GM12874 (cell line): ENCODE measurements at regions not wholly inside any gene's neighbourhood (a gene's known extent, or its start where the extent isn't known, plus 50 kb on each side); places are given as distances from the start of the nearest gene placed in this dataset.

Experiments
- TF ChIP-seq, protein P1 (sequence below): IDR thresholded peaks from 2 replicates; pipeline ENCODE4 v1.5.1; 2011; ENCODE audit warnings: low read depth, mild to moderate bottlenecking, control low read depth, low read length, moderate library complexity; ENCODE audit not compliant: insufficient read depth

- TF ChIP-seq, protein P1, sequence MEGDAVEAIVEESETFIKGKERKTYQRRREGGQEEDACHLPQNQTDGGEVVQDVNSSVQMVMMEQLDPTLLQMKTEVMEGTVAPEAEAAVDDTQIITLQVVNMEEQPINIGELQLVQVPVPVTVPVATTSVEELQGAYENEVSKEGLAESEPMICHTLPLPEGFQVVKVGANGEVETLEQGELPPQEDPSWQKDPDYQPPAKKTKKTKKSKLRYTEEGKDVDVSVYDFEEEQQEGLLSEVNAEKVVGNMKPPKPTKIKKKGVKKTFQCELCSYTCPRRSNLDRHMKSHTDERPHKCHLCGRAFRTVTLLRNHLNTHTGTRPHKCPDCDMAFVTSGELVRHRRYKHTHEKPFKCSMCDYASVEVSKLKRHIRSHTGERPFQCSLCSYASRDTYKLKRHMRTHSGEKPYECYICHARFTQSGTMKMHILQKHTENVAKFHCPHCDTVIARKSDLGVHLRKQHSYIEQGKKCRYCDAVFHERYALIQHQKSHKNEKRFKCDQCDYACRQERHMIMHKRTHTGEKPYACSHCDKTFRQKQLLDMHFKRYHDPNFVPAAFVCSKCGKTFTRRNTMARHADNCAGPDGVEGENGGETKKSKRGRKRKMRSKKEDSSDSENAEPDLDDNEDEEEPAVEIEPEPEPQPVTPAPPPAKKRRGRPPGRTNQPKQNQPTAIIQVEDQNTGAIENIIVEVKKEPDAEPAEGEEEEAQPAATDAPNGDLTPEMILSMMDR, result no peak
Observed at GRCh38 chr1:38361566-38361965, 315.0 kb upstream of the POU3F1 start.

- TF ChIP-seq, protein P1, result 0 out of 2 replicates have a peak, but pooled peaks have one; percentile 6
Observed at GRCh38 chr1:38360807-38361206, 314.2 kb upstream of the POU3F1 start.

DNA sequence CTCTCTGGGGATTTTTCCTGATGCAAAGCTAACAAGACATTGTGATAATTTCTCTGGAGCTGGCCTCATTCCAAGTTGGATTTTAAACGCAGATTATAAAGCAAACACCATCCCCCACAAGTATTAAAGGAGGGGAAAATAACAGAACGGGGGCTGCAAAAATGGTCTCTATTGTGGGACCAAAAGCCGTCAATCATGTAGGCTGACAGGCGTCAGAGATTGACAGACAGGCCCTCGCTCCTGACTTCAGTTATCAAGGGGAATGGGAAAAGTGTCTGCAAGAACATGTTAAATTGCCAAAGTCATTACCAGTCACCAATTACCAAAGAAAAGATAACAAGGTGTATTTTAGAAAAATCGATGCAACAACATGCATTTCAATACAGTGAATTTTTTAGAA is 307.4 kb upstream of the POU3F1 start:
- TF ChIP-seq, protein P1, result no peak

- TF ChIP-seq, protein P1, result no peak
Observed at GRCh38 chr1:38352869-38353268, 306.3 kb upstream of the POU3F1 start.

DNA sequence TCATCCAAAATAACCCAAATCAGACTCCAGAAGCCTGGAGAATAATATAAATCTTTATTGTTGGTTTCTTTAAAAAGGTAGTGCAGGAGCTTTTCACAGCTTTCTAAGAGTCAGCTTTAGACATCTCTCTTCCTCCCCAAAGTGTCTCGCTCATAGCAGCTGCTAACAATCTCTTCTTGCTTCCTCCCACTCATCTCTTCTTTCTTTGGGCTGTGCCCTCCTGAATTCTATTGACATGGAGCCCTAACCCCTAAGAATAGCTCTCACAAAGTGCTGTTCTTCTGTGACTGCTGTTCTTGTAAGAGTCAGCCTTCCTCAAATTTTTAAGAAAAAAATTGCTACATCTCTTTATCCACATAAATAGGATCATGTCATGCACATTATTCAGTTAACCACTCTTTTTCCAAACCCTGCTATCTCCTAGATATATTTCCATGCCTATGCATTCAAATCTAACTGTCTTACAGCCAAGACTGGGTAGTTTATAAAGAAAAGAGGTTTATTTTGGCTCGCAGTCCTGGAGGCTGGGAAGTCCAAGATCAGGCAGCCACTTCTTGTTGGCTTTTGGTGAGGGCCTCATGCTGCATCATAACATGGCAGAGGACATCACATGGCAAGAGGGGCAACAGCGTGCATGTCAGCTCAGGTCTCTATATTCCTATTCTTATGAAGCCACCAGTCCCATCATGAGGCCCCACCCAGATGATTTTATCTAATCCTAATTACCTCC is 301.0 kb upstream of the POU3F1 start:
- TF ChIP-seq, protein P1, result no peak

GRCh38 chr1:38344716-38345115 is 298.1 kb upstream of the POU3F1 start:
- TF ChIP-seq, protein P1, result no peak

GRCh38 chr1:38341694-38342093 is 295.1 kb upstream of the POU3F1 start:
- TF ChIP-seq, protein P1, result no peak
